HEK293 (cell line): ENCODE measurements at regions not wholly inside any gene's neighbourhood (a gene's known extent, or its start where the extent isn't known, plus 50 kb on each side); places are given as distances from the start of the nearest gene placed in this dataset.

Experiments used
- CTCF ChIA-PET: fragments of 350-600 bp; formaldehyde crosslinking; extraction: SDS; loops from one replicate; lab custom pipeline; 2021; ENCODE audit warnings: antibody characterized with exemption; lab: Yijun Ruan, JAX
- POLR2A ChIA-PET: fragments of 300-600 bp; formaldehyde crosslinking; extraction: SDS; loops from one replicate; lab custom pipeline; 2020; ENCODE audit warnings: antibody characterized with exemption, inconsistent platforms; lab: Yijun Ruan, JAX
- H3K27ac ChIP-seq: fragments of 200-500 bp; sonication (Bioruptor generic); 2 replicates; pipeline ENCODE4 v1.5.1; 2014; ENCODE audit warnings: low read depth, low read length, control low read depth, inconsistent platforms; ENCODE audit errors: extremely low read depth
- H3K36me3 ChIP-seq, 2 experiments: fragments of 200-500 bp in 1 of 2; sonication (Bioruptor generic) in 1 of 2; 1 replicate in 1 of 2; 2 replicates in 1 of 2; pipeline ENCODE4 v1.5.1; 2014 to 2017; ENCODE audit warnings: inconsistent platforms in 2 of 2, low read length in 2 of 2; ENCODE audit not compliant: control insufficient read depth in 2 of 2, insufficient read depth in 1 of 2
- H3K4me1 ChIP-seq: fragments of 200-500 bp; sonication (Bioruptor generic); 2 replicates; pipeline ENCODE4 v1.5.1; 2014; ENCODE audit warnings: mild to moderate bottlenecking, low read length, inconsistent platforms; ENCODE audit not compliant: control insufficient read depth, insufficient read depth
- H3K4me3 ChIP-seq: 2 replicates; pipeline ENCODE4 v1.5.1; 2011; ENCODE audit warnings: low read depth, mild to moderate bottlenecking, control low read depth, low read length, moderate library complexity
- H3K9me3 ChIP-seq: fragments of 200-500 bp; sonication (Bioruptor generic); 2 replicates; pipeline ENCODE4 v1.5.1; 2014; ENCODE audit warnings: low read depth, low read length, inconsistent platforms; ENCODE audit not compliant: control insufficient read depth, insufficient read depth
- BCL11A ChIP-seq: fragments of 450-650 bp; formaldehyde crosslinking; IDR thresholded peaks from 2 replicates; pipeline ENCODE4 v1.5.1; 2016; ENCODE audit warnings: low read depth, missing biosample characterization, missing genetic modification characterization
- GLI2 ChIP-seq: fragments of 450-650 bp; formaldehyde crosslinking; IDR thresholded peaks from 2 replicates; pipeline ENCODE4; 2017; ENCODE audit warnings: missing biosample characterization, missing genetic modification characterization, low read depth, borderline replicate concordance
- GLIS2 ChIP-seq: fragments of 450-650 bp; formaldehyde crosslinking; IDR thresholded peaks from 2 replicates; pipeline ENCODE4 v1.5.1; 2016; ENCODE audit warnings: missing biosample characterization, missing genetic modification characterization
- KLF16 ChIP-seq: fragments of 450-650 bp; formaldehyde crosslinking; IDR thresholded peaks from 2 replicates; pipeline ENCODE4 v1.5.1; 2017; ENCODE audit warnings: missing biosample characterization, missing genetic modification characterization
- PRDM1 ChIP-seq: fragments of 450-650 bp; formaldehyde crosslinking; IDR thresholded peaks from 2 replicates; pipeline ENCODE4; 2016; ENCODE audit warnings: missing biosample characterization, missing genetic modification characterization
- SP3 ChIP-seq: fragments of 450-650 bp; formaldehyde crosslinking; IDR thresholded peaks from 2 replicates; pipeline ENCODE4 v1.5.1; 2016; ENCODE audit warnings: missing biosample characterization, missing genetic modification characterization
- ZBTB48 ChIP-seq: fragments of 450-650 bp; formaldehyde crosslinking; IDR thresholded peaks from 2 replicates; pipeline ENCODE4 v1.5.1; 2016; ENCODE audit warnings: missing biosample characterization, missing genetic modification characterization
- ZNF112 ChIP-seq: fragments of 450-650 bp; formaldehyde crosslinking; IDR thresholded peaks from 2 replicates; pipeline ENCODE4 v1.5.0; 2017; ENCODE audit warnings: missing biosample characterization, missing genetic modification characterization
- ZNF132 ChIP-seq: fragments of 450-650 bp; formaldehyde crosslinking; IDR thresholded peaks from 2 replicates; pipeline ENCODE4 v1.5.1; 2017; ENCODE audit warnings: missing biosample characterization, missing genetic modification characterization, borderline replicate concordance
- ZNF133 ChIP-seq: fragments of 450-650 bp; formaldehyde crosslinking; IDR thresholded peaks from 2 replicates; pipeline ENCODE4 v1.5.1; 2016; ENCODE audit warnings: missing biosample characterization, missing genetic modification characterization
- ZNF175 ChIP-seq: fragments of 450-650 bp; formaldehyde crosslinking; IDR thresholded peaks from 2 replicates; pipeline ENCODE4 v1.5.1; 2016; ENCODE audit warnings: missing biosample characterization, missing genetic modification characterization
- ZNF2 ChIP-seq: fragments of 450-650 bp; formaldehyde crosslinking; IDR thresholded peaks from 2 replicates; pipeline ENCODE4 v1.5.1; 2016; ENCODE audit warnings: missing biosample characterization, missing genetic modification characterization
- ZNF24 ChIP-seq: fragments of 450-650 bp; formaldehyde crosslinking; IDR thresholded peaks from 2 replicates; pipeline ENCODE4 v1.5.1; 2016; ENCODE audit warnings: missing biosample characterization, missing genetic modification characterization
- ZNF433 ChIP-seq: fragments of 450-650 bp; formaldehyde crosslinking; IDR thresholded peaks from 2 replicates; pipeline ENCODE4 v1.5.1; 2016; ENCODE audit warnings: missing biosample characterization, missing genetic modification characterization, low read depth
- ZNF561 ChIP-seq: fragments of 450-650 bp; IDR thresholded peaks from 2 replicates; pipeline ENCODE4 v1.5.1; 2018; ENCODE audit warnings: missing biosample characterization, missing genetic modification characterization, borderline replicate concordance
- ZNF585B ChIP-seq: fragments of 450-650 bp; formaldehyde crosslinking; IDR thresholded peaks from 2 replicates; pipeline ENCODE4 v1.5.1; 2016; ENCODE audit warnings: missing biosample characterization, missing genetic modification characterization
- ZNF626 ChIP-seq: fragments of 450-650 bp; sonication (Bioruptor Pico); formaldehyde crosslinking; IDR thresholded peaks from 2 replicates; pipeline ENCODE4 v1.5.1; 2018; ENCODE audit warnings: missing biosample characterization, missing genetic modification characterization, inconsistent platforms
- ZNF701 ChIP-seq: fragments of 450-650 bp; formaldehyde crosslinking; IDR thresholded peaks from 2 replicates; pipeline ENCODE4 v1.5.1; 2016; ENCODE audit warnings: missing biosample characterization, missing genetic modification characterization
- ZNF792 ChIP-seq: fragments of 450-650 bp; formaldehyde crosslinking; IDR thresholded peaks from 2 replicates; pipeline ENCODE4 v1.5.1; 2016; ENCODE audit warnings: missing biosample characterization, missing genetic modification characterization
- ZSCAN23 ChIP-seq: fragments of 450-650 bp; formaldehyde crosslinking; IDR thresholded peaks from 2 replicates; pipeline ENCODE4 v1.5.1; 2016; ENCODE audit warnings: missing biosample characterization, missing genetic modification characterization
- TF ChIP-seq, protein P1 (sequence below): fragments of 450-650 bp; IDR thresholded peaks from 2 replicates; pipeline ENCODE4 v1.5.1; 2018; ENCODE audit warnings: missing biosample characterization, mild to moderate bottlenecking, missing genetic modification characterization
- TF ChIP-seq, protein P2 (sequence below): fragments of 450-650 bp; formaldehyde crosslinking; IDR thresholded peaks from 2 replicates; pipeline ENCODE4 v1.5.1; 2017; ENCODE audit warnings: missing biosample characterization, mild to moderate bottlenecking, missing genetic modification characterization, moderate library complexity
- TF ChIP-seq, protein P3 (sequence below): fragments of 450-650 bp; formaldehyde crosslinking; optimal IDR thresholded peaks from 2 replicates; pipeline ENCODE3; 2016; ENCODE audit warnings: missing biosample characterization, mild to moderate bottlenecking, missing genetic modification characterization
- TF ChIP-seq, protein P4 (sequence below): fragments of 450-650 bp; formaldehyde crosslinking; IDR thresholded peaks from 2 replicates; pipeline ENCODE4 v1.5.1; 2016; ENCODE audit warnings: missing biosample characterization, missing genetic modification characterization, borderline replicate concordance

DNA sequence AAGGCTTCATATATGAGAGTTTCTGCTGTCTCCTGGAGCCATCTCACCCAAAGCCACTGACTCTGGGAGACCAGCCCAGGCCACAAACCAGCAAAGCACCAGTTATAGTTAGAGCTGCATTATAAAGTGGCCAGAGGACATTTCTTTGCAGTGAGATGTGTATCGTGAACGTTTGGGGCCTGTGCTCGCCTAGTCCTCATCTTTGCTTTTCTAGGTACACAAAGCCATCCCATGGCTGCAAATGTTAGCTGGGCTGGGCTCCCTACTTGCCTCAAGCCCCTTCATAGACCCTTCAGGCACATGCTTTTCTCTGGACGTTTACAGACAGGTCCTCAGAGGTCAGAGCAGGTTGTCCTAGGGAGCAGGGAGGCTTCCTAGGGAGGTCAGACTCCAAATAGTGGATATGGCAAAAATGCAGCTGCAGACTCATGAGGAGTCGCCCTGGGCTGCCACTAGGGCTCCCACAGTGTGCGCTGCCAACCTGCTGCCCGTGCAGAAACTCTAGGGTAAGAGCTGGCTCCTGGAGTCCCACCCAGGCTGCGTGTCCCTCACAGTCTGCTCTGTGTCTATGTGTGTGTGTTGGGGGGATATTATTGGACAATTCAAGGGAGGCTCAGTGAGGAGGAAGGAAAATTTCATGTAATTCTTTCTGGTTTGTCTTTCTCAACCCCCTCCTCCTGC lies 141.0 kb downstream of the RPIA start:
- Histone ChIP-seq H3K4me1 (no peaks in the 10 kb centered on the region), H3K9me3 (no peaks in the 10 kb centered on the region), H3K27ac (no peak overlapping the region), H3K4me3 (no peak overlapping the region), H3K36me3 (no peaks in the 10 kb centered on the region)
- POLR2A ChIA-PET: no interaction called here
- TF ChIP-seq, protein P1, sequence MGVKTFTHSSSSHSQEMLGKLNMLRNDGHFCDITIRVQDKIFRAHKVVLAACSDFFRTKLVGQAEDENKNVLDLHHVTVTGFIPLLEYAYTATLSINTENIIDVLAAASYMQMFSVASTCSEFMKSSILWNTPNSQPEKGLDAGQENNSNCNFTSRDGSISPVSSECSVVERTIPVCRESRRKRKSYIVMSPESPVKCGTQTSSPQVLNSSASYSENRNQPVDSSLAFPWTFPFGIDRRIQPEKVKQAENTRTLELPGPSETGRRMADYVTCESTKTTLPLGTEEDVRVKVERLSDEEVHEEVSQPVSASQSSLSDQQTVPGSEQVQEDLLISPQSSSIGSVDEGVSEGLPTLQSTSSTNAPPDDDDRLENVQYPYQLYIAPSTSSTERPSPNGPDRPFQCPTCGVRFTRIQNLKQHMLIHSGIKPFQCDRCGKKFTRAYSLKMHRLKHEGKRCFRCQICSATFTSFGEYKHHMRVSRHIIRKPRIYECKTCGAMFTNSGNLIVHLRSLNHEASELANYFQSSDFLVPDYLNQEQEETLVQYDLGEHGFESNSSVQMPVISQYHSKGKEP (tag by site-specific recombination): no peak
- no peak for TF ChIP-seq ZNF561 (tag by site-specific recombination)
- no peak for TF ChIP-seq ZNF792 (tag by site-specific recombination)
- no peak for TF ChIP-seq ZNF112
- no peak for TF ChIP-seq ZNF626 (tag by site-specific recombination)
- no peak for TF ChIP-seq ZNF2 (tag by site-specific recombination)
- no peak for TF ChIP-seq ZNF132 (tag by site-specific recombination)
- no peak for TF ChIP-seq ZNF433 (tag by site-specific recombination)
- TF ChIP-seq ZNF585B (tag by site-specific recombination): no peak
- no peak for TF ChIP-seq PRDM1 (tag by site-specific recombination)
- TF ChIP-seq ZSCAN23 (tag by site-specific recombination): no peak
- TF ChIP-seq ZBTB48 (tag by site-specific recombination): no peak
- no peak for TF ChIP-seq GLI2 (tag by site-specific recombination)
- no peak for TF ChIP-seq ZNF133 (tag by site-specific recombination)
- TF ChIP-seq ZNF24 (tag by site-specific recombination): no peak
- TF ChIP-seq BCL11A (tag by site-specific recombination): no peak
- TF ChIP-seq ZNF175 (tag by site-specific recombination): no peak
- TF ChIP-seq, protein P2, sequence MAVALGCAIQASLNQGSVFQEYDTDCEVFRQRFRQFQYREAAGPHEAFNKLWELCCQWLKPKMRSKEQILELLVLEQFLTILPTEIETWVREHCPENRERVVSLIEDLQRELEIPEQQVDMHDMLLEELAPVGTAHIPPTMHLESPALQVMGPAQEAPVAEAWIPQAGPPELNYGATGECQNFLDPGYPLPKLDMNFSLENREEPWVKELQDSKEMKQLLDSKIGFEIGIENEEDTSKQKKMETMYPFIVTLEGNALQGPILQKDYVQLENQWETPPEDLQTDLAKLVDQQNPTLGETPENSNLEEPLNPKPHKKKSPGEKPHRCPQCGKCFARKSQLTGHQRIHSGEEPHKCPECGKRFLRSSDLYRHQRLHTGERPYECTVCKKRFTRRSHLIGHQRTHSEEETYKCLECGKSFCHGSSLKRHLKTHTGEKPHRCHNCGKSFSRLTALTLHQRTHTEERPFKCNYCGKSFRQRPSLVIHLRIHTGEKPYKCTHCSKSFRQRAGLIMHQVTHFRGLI (tag by site-specific recombination): no peak
- TF ChIP-seq, protein P3, sequence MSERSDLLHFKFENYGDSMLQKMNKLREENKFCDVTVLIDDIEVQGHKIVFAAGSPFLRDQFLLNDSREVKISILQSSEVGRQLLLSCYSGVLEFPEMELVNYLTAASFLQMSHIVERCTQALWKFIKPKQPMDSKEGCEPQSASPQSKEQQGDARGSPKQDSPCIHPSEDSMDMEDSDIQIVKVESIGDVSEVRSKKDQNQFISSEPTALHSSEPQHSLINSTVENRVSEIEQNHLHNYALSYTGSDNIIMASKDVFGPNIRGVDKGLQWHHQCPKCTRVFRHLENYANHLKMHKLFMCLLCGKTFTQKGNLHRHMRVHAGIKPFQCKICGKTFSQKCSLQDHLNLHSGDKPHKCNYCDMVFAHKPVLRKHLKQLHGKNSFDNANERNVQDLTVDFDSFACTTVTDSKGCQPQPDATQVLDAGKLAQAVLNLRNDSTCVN (tag by site-specific recombination): no peak
- no peak for TF ChIP-seq KLF16 (tag by site-specific recombination)
- CTCF ChIA-PET: interaction anchor here (0.6 to 2.6 kb wide), 21 partner anchors 9 to 324 kb away, joined by 3 to 22 read pairs (median 3); no protein-coding TSS in a partner anchor

DNA sequence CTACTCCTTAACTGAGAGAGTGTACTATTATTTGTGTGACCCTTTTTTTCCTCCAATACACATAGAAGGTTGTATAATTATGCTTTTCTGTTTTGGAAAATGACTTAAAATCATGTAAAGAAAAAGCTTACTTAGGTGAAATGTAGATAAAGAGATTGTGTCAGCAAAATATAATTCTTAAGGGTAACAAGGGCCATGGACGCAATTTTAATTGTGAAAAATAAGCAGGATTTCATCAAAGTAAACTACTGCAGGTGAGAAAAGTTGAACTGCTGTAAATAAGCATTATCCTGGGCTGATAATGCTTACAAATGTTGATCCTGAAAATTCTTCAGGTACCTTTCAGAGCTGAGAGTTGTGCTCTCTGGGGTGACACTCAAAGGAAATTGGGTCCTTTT lies 141.5 kb downstream of the RPIA start:
- no peaks in the 10 kb centered on the region for H3K9me3 ChIP-seq
- no peak for TF ChIP-seq ZNF701
- no peak for TF ChIP-seq SP3 (tag by site-specific recombination)
- TF ChIP-seq ZNF585B (tag by site-specific recombination): no peak
- TF ChIP-seq GLIS2 (tag by site-specific recombination): no peak
- TF ChIP-seq, protein P4, sequence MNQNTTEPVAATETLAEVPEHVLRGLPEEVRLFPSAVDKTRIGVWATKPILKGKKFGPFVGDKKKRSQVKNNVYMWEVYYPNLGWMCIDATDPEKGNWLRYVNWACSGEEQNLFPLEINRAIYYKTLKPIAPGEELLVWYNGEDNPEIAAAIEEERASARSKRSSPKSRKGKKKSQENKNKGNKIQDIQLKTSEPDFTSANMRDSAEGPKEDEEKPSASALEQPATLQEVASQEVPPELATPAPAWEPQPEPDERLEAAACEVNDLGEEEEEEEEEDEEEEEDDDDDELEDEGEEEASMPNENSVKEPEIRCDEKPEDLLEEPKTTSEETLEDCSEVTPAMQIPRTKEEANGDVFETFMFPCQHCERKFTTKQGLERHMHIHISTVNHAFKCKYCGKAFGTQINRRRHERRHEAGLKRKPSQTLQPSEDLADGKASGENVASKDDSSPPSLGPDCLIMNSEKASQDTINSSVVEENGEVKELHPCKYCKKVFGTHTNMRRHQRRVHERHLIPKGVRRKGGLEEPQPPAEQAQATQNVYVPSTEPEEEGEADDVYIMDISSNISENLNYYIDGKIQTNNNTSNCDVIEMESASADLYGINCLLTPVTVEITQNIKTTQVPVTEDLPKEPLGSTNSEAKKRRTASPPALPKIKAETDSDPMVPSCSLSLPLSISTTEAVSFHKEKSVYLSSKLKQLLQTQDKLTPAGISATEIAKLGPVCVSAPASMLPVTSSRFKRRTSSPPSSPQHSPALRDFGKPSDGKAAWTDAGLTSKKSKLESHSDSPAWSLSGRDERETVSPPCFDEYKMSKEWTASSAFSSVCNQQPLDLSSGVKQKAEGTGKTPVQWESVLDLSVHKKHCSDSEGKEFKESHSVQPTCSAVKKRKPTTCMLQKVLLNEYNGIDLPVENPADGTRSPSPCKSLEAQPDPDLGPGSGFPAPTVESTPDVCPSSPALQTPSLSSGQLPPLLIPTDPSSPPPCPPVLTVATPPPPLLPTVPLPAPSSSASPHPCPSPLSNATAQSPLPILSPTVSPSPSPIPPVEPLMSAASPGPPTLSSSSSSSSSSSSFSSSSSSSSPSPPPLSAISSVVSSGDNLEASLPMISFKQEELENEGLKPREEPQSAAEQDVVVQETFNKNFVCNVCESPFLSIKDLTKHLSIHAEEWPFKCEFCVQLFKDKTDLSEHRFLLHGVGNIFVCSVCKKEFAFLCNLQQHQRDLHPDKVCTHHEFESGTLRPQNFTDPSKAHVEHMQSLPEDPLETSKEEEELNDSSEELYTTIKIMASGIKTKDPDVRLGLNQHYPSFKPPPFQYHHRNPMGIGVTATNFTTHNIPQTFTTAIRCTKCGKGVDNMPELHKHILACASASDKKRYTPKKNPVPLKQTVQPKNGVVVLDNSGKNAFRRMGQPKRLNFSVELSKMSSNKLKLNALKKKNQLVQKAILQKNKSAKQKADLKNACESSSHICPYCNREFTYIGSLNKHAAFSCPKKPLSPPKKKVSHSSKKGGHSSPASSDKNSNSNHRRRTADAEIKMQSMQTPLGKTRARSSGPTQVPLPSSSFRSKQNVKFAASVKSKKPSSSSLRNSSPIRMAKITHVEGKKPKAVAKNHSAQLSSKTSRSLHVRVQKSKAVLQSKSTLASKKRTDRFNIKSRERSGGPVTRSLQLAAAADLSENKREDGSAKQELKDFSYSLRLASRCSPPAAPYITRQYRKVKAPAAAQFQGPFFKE (tag by site-specific recombination): no peak
- TF ChIP-seq ZNF133 (tag by site-specific recombination): no peak
- ChIA-PET POLR2A (no interaction called here), CTCF (interaction anchor here (0.6 to 2.6 kb wide), 12 partner anchors 8 to 325 kb away, joined by 3 to 22 read pairs (median 3); no protein-coding TSS in a partner anchor)
- no peak overlapping the region for H3K4me3 ChIP-seq
- no peaks in the 10 kb centered on the region for H3K36me3 ChIP-seq
- no peaks in the 10 kb centered on the region for H3K4me1 ChIP-seq
- H3K27ac ChIP-seq: no peak overlapping the region
